Fibroblast of peridontal ligament (primary cell): ENCODE measurements at regions not wholly inside any gene's neighbourhood (a gene's known extent, or its start where the extent isn't known, plus 50 kb on each side); places are given as distances from the start of the nearest gene placed in this dataset.
"Not testable (repeated sequence)": the region's sequence is repeated elsewhere in the genome, so short reads cannot be mapped to it uniquely, and the experiment has no call there.

Experiments
- DNase-seq: peaks from one replicate; pipeline ENCODE4 v3.0.0-alpha.2; 2010; ENCODE audit errors: extremely low read depth

GRCh38 chr2:186934420-186934819, 85.5 kb upstream of the ZSWIM2 start:
- DNase-seq: no peak

- no peak for DNase-seq
Measured at GRCh38 chr2:186927867-186928191, 78.9 kb upstream of the ZSWIM2 start.

GRCh38 chr2:186927185-186927866, 78.4 kb upstream of the ZSWIM2 start:
- DNase-seq: no peak

- DNase-seq: no peak
Measured at GRCh38 chr2:186925514-186925913, 76.5 kb upstream of the ZSWIM2 start.

- DNase-seq: not testable (repeated sequence)
Measured at GRCh38 chr2:186922316-186922715, 73.3 kb upstream of the ZSWIM2 start.

GRCh38 chr2:186919296-186919695, 70.3 kb upstream of the ZSWIM2 start:
- DNase-seq: peak; percentile 95

GRCh38 chr2:186918495-186918894, 69.5 kb upstream of the ZSWIM2 start:
- peak; percentile 55 for DNase-seq

- peak; percentile 40 for DNase-seq
Measured at GRCh38 chr2:186917866-186918265, 68.9 kb upstream of the ZSWIM2 start.

GRCh38 chr2:186913870-186914269, 64.9 kb upstream of the ZSWIM2 start:
- DNase-seq: no peak

GRCh38 chr2:186912979-186913378, 64.0 kb upstream of the ZSWIM2 start:
- DNase-seq: no peak

- no peak for DNase-seq
Measured at GRCh38 chr2:186911551-186912085, 62.6 kb upstream of the ZSWIM2 start.

- no peak for DNase-seq
Measured at GRCh38 chr2:186910996-186911395, 62.0 kb upstream of the ZSWIM2 start.

- peak; percentile 54 for DNase-seq
Measured at GRCh38 chr2:186909095-186909494, 60.1 kb upstream of the ZSWIM2 start.

GRCh38 chr2:186907897-186908296, 58.9 kb upstream of the ZSWIM2 start:
- DNase-seq: no peak

GRCh38 chr2:186903216-186903615, 54.2 kb upstream of the ZSWIM2 start:
- peak; percentile 51 for DNase-seq
